ENCODE measurements at regions not wholly inside any gene's neighbourhood (a gene's known extent, or its start where the extent isn't known, plus 50 kb on each side); places are given as distances from the start of the nearest gene placed in this dataset.

GRCh38 chr2:12267042-12267441, 449.7 kb upstream of the TRIB2 start:
- no peak for DNase-seq

- no peak for DNase-seq
Observed at GRCh38 chr2:12269041-12269972, 447.4 kb upstream of the TRIB2 start.

- DNase-seq: no peak
Observed at GRCh38 chr2:12270876-12271588, 445.7 kb upstream of the TRIB2 start.

- no peak for DNase-seq
Observed at GRCh38 chr2:12271589-12271984, 445.1 kb upstream of the TRIB2 start.

- no peak for DNase-seq
Observed at GRCh38 chr2:12273111-12273510, 443.6 kb upstream of the TRIB2 start.

- DNase-seq: no peak
Observed at GRCh38 chr2:12274591-12274990, 442.1 kb upstream of the TRIB2 start.

- no peak for DNase-seq
Observed at GRCh38 chr2:12277241-12278034, 439.3 kb upstream of the TRIB2 start.

- DNase-seq: no peak
Observed at GRCh38 chr2:12278217-12278750, 438.5 kb upstream of the TRIB2 start.

GRCh38 chr2:12282780-12283695, 433.7 kb upstream of the TRIB2 start:
- no peak for DNase-seq

- DNase-seq: no peak
Observed at GRCh38 chr2:12284037-12284436, 432.7 kb upstream of the TRIB2 start.

GRCh38 chr2:12284487-12284886, 432.2 kb upstream of the TRIB2 start:
- no peak for DNase-seq

GRCh38 chr2:12286347-12286746, 430.4 kb upstream of the TRIB2 start:
- no peak for DNase-seq

- DNase-seq: no peak
Observed at GRCh38 chr2:12287220-12287751, 429.4 kb upstream of the TRIB2 start.

- DNase-seq: no peak
Observed at GRCh38 chr2:12288048-12288447, 428.7 kb upstream of the TRIB2 start.

GRCh38 chr2:12289120-12289802, 427.5 kb upstream of the TRIB2 start:
- DNase-seq: no peak

GRCh38 chr2:12291303-12291702, 425.4 kb upstream of the TRIB2 start:
- no peak for DNase-seq

- no peak for DNase-seq
Observed at GRCh38 chr2:12293874-12294273, 422.9 kb upstream of the TRIB2 start.

GRCh38 chr2:12295856-12296519, 420.7 kb upstream of the TRIB2 start:
- no peak for DNase-seq

GRCh38 chr2:12296915-12297314, 419.8 kb upstream of the TRIB2 start:
- no peak for DNase-seq

- no peak for DNase-seq
Observed at GRCh38 chr2:12298352-12298751, 418.4 kb upstream of the TRIB2 start.
